ENCODE measurements at regions not wholly inside any gene's neighbourhood (a gene's known extent, or its start where the extent isn't known, plus 50 kb on each side); places are given as distances from the start of the nearest gene placed in this dataset.

- H3K4me3 ChIP-seq: no peak overlapping the region
- no peaks in the 10 kb centered on the region for H3K27me3 ChIP-seq
- no peaks in the 10 kb centered on the region for H3K36me3 ChIP-seq (ENCODE audit: low read depth, missing control alignments)
- no peak overlapping the region for H3K27ac ChIP-seq
- TF ChIP-seq, protein P1, sequence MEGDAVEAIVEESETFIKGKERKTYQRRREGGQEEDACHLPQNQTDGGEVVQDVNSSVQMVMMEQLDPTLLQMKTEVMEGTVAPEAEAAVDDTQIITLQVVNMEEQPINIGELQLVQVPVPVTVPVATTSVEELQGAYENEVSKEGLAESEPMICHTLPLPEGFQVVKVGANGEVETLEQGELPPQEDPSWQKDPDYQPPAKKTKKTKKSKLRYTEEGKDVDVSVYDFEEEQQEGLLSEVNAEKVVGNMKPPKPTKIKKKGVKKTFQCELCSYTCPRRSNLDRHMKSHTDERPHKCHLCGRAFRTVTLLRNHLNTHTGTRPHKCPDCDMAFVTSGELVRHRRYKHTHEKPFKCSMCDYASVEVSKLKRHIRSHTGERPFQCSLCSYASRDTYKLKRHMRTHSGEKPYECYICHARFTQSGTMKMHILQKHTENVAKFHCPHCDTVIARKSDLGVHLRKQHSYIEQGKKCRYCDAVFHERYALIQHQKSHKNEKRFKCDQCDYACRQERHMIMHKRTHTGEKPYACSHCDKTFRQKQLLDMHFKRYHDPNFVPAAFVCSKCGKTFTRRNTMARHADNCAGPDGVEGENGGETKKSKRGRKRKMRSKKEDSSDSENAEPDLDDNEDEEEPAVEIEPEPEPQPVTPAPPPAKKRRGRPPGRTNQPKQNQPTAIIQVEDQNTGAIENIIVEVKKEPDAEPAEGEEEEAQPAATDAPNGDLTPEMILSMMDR (IDR thresholded peaks at IDR 0.05): no peak
- no peak for TF ChIP-seq POLR2A (IDR thresholded peaks at IDR 0.05)
- H3K4me1 ChIP-seq: no peaks in the 10 kb centered on the region
- WGBS, 2 donors: 83 to 84% methylated on average over 5 of the region's 5 CpGs
- DNase-seq: no peak
- intact Hi-C loops (cut with DNase I; ENCODE audit: low total_unique reads): no loop called here
- no peaks in the 10 kb centered on the region for H3K9me3 ChIP-seq
These were observed 479.9 kb upstream of the EEF2KMT start for GRCh38 chr16:5577463-5577862.

- DNase-seq: no peak
- Histone ChIP-seq H3K4me1 (no peaks in the 10 kb centered on the region), H3K36me3 (ENCODE audit: low read depth, missing control alignments) (no peaks in the 10 kb centered on the region), H3K27ac (no peak overlapping the region), H3K4me3 (no peak overlapping the region), H3K9me3 (no peaks in the 10 kb centered on the region), H3K27me3 (no peaks in the 10 kb centered on the region)
- TF ChIP-seq POLR2A (IDR thresholded peaks at IDR 0.05): no peak
- TF ChIP-seq, protein P1 (IDR thresholded peaks at IDR 0.05): no peak
- WGBS, 2 donors: 73 to 89% methylated on average over 3 of the region's 3 CpGs
- intact Hi-C loops (cut with DNase I; ENCODE audit: low total_unique reads): no loop called here
These were observed 478.2 kb upstream of the EEF2KMT start for GRCh38 chr16:5575646-5576245.

DNA sequence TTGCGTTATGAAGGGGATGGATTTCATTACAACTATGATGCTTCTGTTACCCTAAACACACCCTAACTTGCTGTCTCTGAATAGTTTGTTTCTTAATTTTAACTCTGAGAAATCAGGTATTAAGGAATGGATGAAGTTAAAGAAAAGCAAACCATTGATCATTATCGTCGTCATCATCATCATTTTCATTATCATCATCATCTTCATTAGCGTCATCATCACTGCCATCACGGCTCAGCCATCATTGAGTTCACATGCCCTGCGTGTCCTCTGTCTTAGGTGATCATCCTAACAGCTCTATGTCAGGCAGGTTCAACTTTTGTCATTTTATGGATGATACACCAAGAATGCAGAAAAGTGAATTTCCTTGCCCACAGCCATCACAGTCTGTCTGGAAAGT, 477.5 kb upstream of the EEF2KMT start:
- no peak overlapping the region for H3K4me3 ChIP-seq
- no peaks in the 10 kb centered on the region for H3K9me3 ChIP-seq
- no peak overlapping the region for H3K27ac ChIP-seq
- no peaks in the 10 kb centered on the region for H3K4me1 ChIP-seq
- no peak for DNase-seq
- TF ChIP-seq, protein P1 (IDR thresholded peaks at IDR 0.05): no peak
- no peaks in the 10 kb centered on the region for H3K36me3 ChIP-seq (ENCODE audit: low read depth, missing control alignments)
- no peaks in the 10 kb centered on the region for H3K27me3 ChIP-seq
- intact Hi-C loops (cut with DNase I; ENCODE audit: low total_unique reads): no loop called here
- 85 to 93% methylated on average over 6 of the region's 6 CpGs for WGBS, 2 donors

GRCh38 chr16:5572056-5572455, 474.5 kb upstream of the EEF2KMT start:
- no peaks in the 10 kb centered on the region for H3K9me3 ChIP-seq
- H3K4me1 ChIP-seq: no peaks in the 10 kb centered on the region
- no peak overlapping the region for H3K4me3 ChIP-seq
- 62 to 84% methylated on average over 2 of the region's 2 CpGs for WGBS, 2 donors
- intact Hi-C loops (cut with DNase I; ENCODE audit: low total_unique reads): no loop called here
- DNase-seq: no peak
- TF ChIP-seq, protein P1 (IDR thresholded peaks at IDR 0.05): no peak
- TF ChIP-seq POLR2A (IDR thresholded peaks at IDR 0.05): no peak
- no peaks in the 10 kb centered on the region for H3K27me3 ChIP-seq
- H3K36me3 ChIP-seq (ENCODE audit: low read depth, missing control alignments): no peaks in the 10 kb centered on the region
- H3K27ac ChIP-seq: no peak overlapping the region

DNA sequence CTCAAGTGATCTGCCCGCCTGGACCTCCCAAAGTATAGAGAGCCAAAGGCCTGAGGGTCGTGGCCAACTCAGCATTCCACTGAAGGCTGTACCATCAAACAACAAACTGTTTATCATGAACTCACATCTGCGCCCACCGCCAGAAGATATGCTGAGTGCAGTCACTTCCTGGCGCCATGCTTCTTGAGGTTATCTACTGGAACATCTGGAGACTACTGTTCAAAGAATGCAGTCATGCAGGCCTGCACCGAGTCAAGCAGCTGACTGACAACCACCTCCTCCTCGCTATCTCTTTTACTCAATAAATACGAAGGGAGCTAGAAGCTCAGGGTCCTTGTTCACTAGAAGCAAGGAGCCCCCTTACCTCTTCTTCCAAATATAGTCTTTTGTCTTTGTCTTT, 473.9 kb upstream of the EEF2KMT start:
- H3K9me3 ChIP-seq: no peaks in the 10 kb centered on the region
- no peaks in the 10 kb centered on the region for H3K27me3 ChIP-seq
- no peak overlapping the region for H3K27ac ChIP-seq
- TF ChIP-seq POLR2A (IDR thresholded peaks at IDR 0.05): no peak
- TF ChIP-seq, protein P1 (IDR thresholded peaks at IDR 0.05): no peak
- H3K4me1 ChIP-seq: no peaks in the 10 kb centered on the region
- 82 to 83% methylated on average over 8 of the region's 8 CpGs for WGBS, 2 donors
- H3K4me3 ChIP-seq: no peak overlapping the region
- DNase-seq: no peak
- intact Hi-C loops (cut with DNase I; ENCODE audit: low total_unique reads): no loop called here
- no peaks in the 10 kb centered on the region for H3K36me3 ChIP-seq (ENCODE audit: low read depth, missing control alignments)
